ENCODE measurements at regions not wholly inside any gene's neighbourhood (a gene's known extent, or its start where the extent isn't known, plus 50 kb on each side); places are given as distances from the start of the nearest gene placed in this dataset.

GRCh38 chr10:89122433-89123051, 84.6 kb downstream of the CH25H start:
- TF ChIP-seq, protein P1, sequence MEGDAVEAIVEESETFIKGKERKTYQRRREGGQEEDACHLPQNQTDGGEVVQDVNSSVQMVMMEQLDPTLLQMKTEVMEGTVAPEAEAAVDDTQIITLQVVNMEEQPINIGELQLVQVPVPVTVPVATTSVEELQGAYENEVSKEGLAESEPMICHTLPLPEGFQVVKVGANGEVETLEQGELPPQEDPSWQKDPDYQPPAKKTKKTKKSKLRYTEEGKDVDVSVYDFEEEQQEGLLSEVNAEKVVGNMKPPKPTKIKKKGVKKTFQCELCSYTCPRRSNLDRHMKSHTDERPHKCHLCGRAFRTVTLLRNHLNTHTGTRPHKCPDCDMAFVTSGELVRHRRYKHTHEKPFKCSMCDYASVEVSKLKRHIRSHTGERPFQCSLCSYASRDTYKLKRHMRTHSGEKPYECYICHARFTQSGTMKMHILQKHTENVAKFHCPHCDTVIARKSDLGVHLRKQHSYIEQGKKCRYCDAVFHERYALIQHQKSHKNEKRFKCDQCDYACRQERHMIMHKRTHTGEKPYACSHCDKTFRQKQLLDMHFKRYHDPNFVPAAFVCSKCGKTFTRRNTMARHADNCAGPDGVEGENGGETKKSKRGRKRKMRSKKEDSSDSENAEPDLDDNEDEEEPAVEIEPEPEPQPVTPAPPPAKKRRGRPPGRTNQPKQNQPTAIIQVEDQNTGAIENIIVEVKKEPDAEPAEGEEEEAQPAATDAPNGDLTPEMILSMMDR (IDR thresholded peaks at IDR 0.05), result no peak
- TF ChIP-seq MAFK (IDR thresholded peaks at IDR 0.05; ENCODE audit: partially characterized antibody) (no peak), POLR2A (IDR thresholded peaks at IDR 0.05; ENCODE audit: low read length) (no peak), CHD2 (IDR thresholded peaks at IDR 0.05; ENCODE audit: low read length, partially characterized antibody) (no peak), RCOR1 (IDR thresholded peaks at IDR 0.05; ENCODE audit: low read depth, low read length) (no peak), MAZ (IDR thresholded peaks at IDR 0.05; ENCODE audit: borderline replicate concordance, low read depth, low read length) (no peak), KDM1A (IDR thresholded peaks at IDR 0.05; ENCODE audit: low read depth) (no peak), EP300 (IDR thresholded peaks at IDR 0.05) (no peak), JUN (IDR thresholded peaks at IDR 0.05) (no peak), HDAC2 (IDR thresholded peaks at IDR 0.05) (no peak), BCL3 (IDR thresholded peaks at IDR 0.05) (no peak), MAX (IDR thresholded peaks at IDR 0.05) (no peak)
